ENCODE measurements at regions not wholly inside any gene's neighbourhood (a gene's known extent, or its start where the extent isn't known, plus 50 kb on each side); places are given as distances from the start of the nearest gene placed in this dataset.

- H2BK120ac ChIP-seq (replicated peaks; ENCODE audit: low read depth, low read length): no peak overlapping the region
- DNase-seq (ENCODE audit: low read depth in 1 of 2, low spot score in 2 of 2): peak in 1 of 2 experiments; percentile 77
- no peak overlapping the region for H2BK12ac ChIP-seq (ENCODE audit: low read depth, low read length)
- H2AFZ ChIP-seq (ENCODE audit: low read length): no peak overlapping the region
- no peak overlapping the region for H2BK20ac ChIP-seq (ENCODE audit: low read length)
- ChIA-PET CTCF (ENCODE audit: partially characterized antibody) (interaction anchor here (1.6 to 1.7 kb wide), 2 partner anchors 9 to 361 kb away, joined by 3 to 7 read pairs; no protein-coding TSS in a partner anchor), POLR2A (ENCODE audit: partially characterized antibody) (no interaction called here)
- H3K9me3 ChIP-seq (ENCODE audit: insufficient read depth in 2 of 2, low read depth in 1 of 2, low read length in 1 of 2): no peaks in the 10 kb centered on the region
- H3K23ac ChIP-seq (ENCODE audit: insufficient read length): no peak overlapping the region
- no peaks in the 10 kb centered on the region for H3K36me3 ChIP-seq (ENCODE audit: control insufficient read depth in 2 of 4, insufficient read depth in 4 of 4, low read length in 3 of 4)
- H4K5ac ChIP-seq (ENCODE audit: insufficient read length, low read depth, low read length): no peak overlapping the region
- no peak overlapping the region for H3K4ac ChIP-seq (replicated peaks; ENCODE audit: insufficient read length, low read depth, low read length)
- 0% methylated on average over 1 of the region's 1 CpG; no CpG with 5 or more reads in 1 of the 2 experiments for WGBS, 2 experiments (ENCODE audit: extremely low coverage in 1 of 2, insufficient coverage in 1 of 2, insufficient read length in 1 of 2, insufficient replicate concordance in 2 of 2, low coverage in 1 of 2, low lambda C conversion rate in 2 of 2, missing lambda C conversion rate in 1 of 2)
- H4K20me1 ChIP-seq (replicated peaks in 1 of 2; ENCODE audit: control insufficient read depth in 1 of 2, insufficient read depth in 2 of 2, low read length in 2 of 2): peaks cover 4 to 5% of the 10 kb centered on the region in 2 experiments
- H2BK5ac ChIP-seq (ENCODE audit: low read depth, low read length): no peak overlapping the region
- peak overlapping the region in 1 of 2 experiments; percentile 37; a peak in 1 of 4 replicates for H3K4me2 ChIP-seq (ENCODE audit: insufficient read depth in 1 of 2, low read depth in 2 of 2, low read length in 2 of 2)
- no peak overlapping the region for H2AK5ac ChIP-seq (ENCODE audit: low read depth, low read length)
- no peak overlapping the region for H3K9ac ChIP-seq (replicated peaks in 1 of 4; ENCODE audit: extremely low read depth in 1 of 4, low read depth in 3 of 4, low read length in 3 of 4)
- no peaks in the 10 kb centered on the region for H3K79me1 ChIP-seq (ENCODE audit: low read depth, low read length)
- peaks cover 41 to 83% (median 66%) of the 10 kb centered on the region in 4 experiments for H3K27me3 ChIP-seq (replicated peaks in 1 of 4; ENCODE audit: control insufficient read depth in 3 of 4, extremely low read depth in 1 of 4, insufficient read depth in 3 of 4, low read length in 3 of 4)
- no peak overlapping the region for H2BK15ac ChIP-seq (ENCODE audit: low read length)
- peaks cover 3 to 8% (median 4%) of the 10 kb centered on the region in 4 experiments; a peak in 5 of 7 replicates for H3K4me1 ChIP-seq (replicated peaks in 1 of 4; ENCODE audit: control insufficient read depth in 3 of 4, insufficient read depth in 4 of 4, low read length in 3 of 4)
- no peak overlapping the region for H4K91ac ChIP-seq (replicated peaks; ENCODE audit: insufficient read length, low read length)
- 0 out of 8 replicates have a peak overlapping the region, but pooled peaks of 1 of the 4 experiments have one; percentile 10 for H3K4me3 ChIP-seq (ENCODE audit: extremely low read depth in 1 of 4, insufficient read depth in 2 of 4, low read depth in 3 of 4, low read length in 4 of 4)
- no peaks in the 10 kb centered on the region for H3K79me2 ChIP-seq (ENCODE audit: control insufficient read depth in 1 of 2, insufficient read depth in 2 of 2, low read length in 2 of 2)
- no peak overlapping the region for H4K8ac ChIP-seq (ENCODE audit: extremely low read depth, insufficient read depth, low read length)
- H3K14ac ChIP-seq (ENCODE audit: insufficient read length): no peak overlapping the region
- no peak overlapping the region for H3K27ac ChIP-seq (ENCODE audit: low read depth, low read length)
- no peaks in the 10 kb centered on the region for H3K23me2 ChIP-seq (ENCODE audit: low read depth, low read length)
- H3K56ac ChIP-seq (replicated peaks; ENCODE audit: insufficient read length, low read depth, low read length): no peak overlapping the region
- H3K18ac ChIP-seq (ENCODE audit: extremely low read depth, low read length): no peak overlapping the region
- peak; percentile 90 for FAIRE-seq
- TF ChIP-seq ASH2L (IDR thresholded peaks at IDR 0.05; ENCODE audit: low read length) (no peak), POU5F1 (IDR thresholded peaks at IDR 0.05; ENCODE audit: low read depth, low read length) (peak; percentile 92; the same call in 1 of the 2 replicates), BCL11A (IDR thresholded peaks at IDR 0.05; ENCODE audit: low read depth in 2 of 2, low read length in 2 of 2) (peak in 1 of 2 experiments; percentile 81)
These were observed 304.5 kb downstream of the MDFIC start for GRCh38 chr7:115226410-115226809.
